Activated CD4-positive, CD25-positive, alpha-beta regulatory T cell treated with anti-CD3 and anti-CD28 coated beads, Interleukin-2, amount 50 U/mL, for 16 hours (primary cell): ENCODE measurements at regions not wholly inside any gene's neighbourhood (a gene's known extent, or its start where the extent isn't known, plus 50 kb on each side); places are given as distances from the start of the nearest gene placed in this dataset.

ENCODE experiments used
- DNase-seq: peaks from one replicate; pipeline ENCODE4 v3.0.0-alpha.2; 2020; ENCODE audit warnings: low read depth, low spot score

- DNase-seq: no peak
These were observed 131.1 kb downstream of the CRYBB2 start for GRCh38 chr22:25350551-25350971.

- DNase-seq: no peak
These were observed 132.3 kb downstream of the CRYBB2 start for GRCh38 chr22:25351631-25352293.

- no peak for DNase-seq
These were observed 132.8 kb downstream of the CRYBB2 start for GRCh38 chr22:25352294-25352680.

GRCh38 chr22:25353516-25354445 is 134.3 kb downstream of the CRYBB2 start:
- DNase-seq: no peak

- no peak for DNase-seq
These were observed 135.0 kb downstream of the CRYBB2 start for GRCh38 chr22:25354456-25354855.

- DNase-seq: no peak
These were observed 137.7 kb downstream of the CRYBB2 start for GRCh38 chr22:25357132-25357455.

GRCh38 chr22:25357606-25358420 is 138.4 kb downstream of the CRYBB2 start:
- no peak for DNase-seq

- no peak for DNase-seq
These were observed 139.2 kb downstream of the CRYBB2 start for GRCh38 chr22:25358421-25359170.

GRCh38 chr22:25359601-25360261 is 140.3 kb downstream of the CRYBB2 start:
- DNase-seq: no peak

GRCh38 chr22:25360411-25360810 is 141.0 kb downstream of the CRYBB2 start:
- DNase-seq: no peak

- no peak for DNase-seq
These were observed 141.6 kb downstream of the CRYBB2 start for GRCh38 chr22:25360891-25361645.

GRCh38 chr22:25361899-25362214 is 142.4 kb downstream of the CRYBB2 start:
- DNase-seq: no peak

- peak; percentile 45 for DNase-seq
These were observed 142.9 kb downstream of the CRYBB2 start for GRCh38 chr22:25362215-25362882.

GRCh38 chr22:25362883-25363240 is 143.4 kb downstream of the CRYBB2 start:
- no peak for DNase-seq

- no peak for DNase-seq
These were observed 144.0 kb downstream of the CRYBB2 start for GRCh38 chr22:25363474-25363873.

GRCh38 chr22:25364281-25364680 is 144.8 kb downstream of the CRYBB2 start:
- no peak for DNase-seq

GRCh38 chr22:25364736-25365241 is 145.3 kb downstream of the CRYBB2 start:
- DNase-seq: no peak

- DNase-seq: no peak
These were observed 146.2 kb downstream of the CRYBB2 start for GRCh38 chr22:25365491-25366261.

- DNase-seq: no peak
These were observed 147.0 kb downstream of the CRYBB2 start for GRCh38 chr22:25366408-25366807.
